Activated CD4-positive, alpha-beta T cell treated with anti-CD3 and anti-CD28 coated beads for 4 hours (primary cell): ENCODE measurements at regions not wholly inside any gene's neighbourhood (a gene's known extent, or its start where the extent isn't known, plus 50 kb on each side); places are given as distances from the start of the nearest gene placed in this dataset.
"Not testable (repeated sequence)": the region's sequence is repeated elsewhere in the genome, so short reads cannot be mapped to it uniquely, and the experiment has no call there.

Source experiments
- DNase-seq, 2 donors: peaks; one replicate each; pipeline ENCODE4 v3.0.0-alpha.2; 2020

DNA sequence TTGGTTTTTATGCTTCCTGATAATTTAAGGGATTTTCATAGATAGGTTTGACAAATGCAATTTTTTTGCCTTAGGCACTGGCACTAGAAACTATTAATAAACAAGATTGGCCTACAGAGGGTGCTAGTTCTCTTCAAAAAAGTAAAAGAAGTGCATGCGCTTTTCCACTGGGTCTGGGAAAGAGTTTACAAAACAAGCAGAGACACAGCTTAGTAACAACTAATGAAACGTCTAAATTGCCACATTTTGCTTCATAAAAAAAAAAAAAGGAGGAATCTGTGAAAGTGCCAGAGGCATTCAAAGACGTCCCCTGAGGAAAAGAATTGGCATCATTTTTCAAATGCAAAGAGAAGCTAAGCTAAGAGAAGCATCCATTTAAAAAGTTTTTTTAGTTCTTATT, 58.3 kb upstream of the EEA1 start:
- DNase-seq = peak; percentile 9 to 27

DNA sequence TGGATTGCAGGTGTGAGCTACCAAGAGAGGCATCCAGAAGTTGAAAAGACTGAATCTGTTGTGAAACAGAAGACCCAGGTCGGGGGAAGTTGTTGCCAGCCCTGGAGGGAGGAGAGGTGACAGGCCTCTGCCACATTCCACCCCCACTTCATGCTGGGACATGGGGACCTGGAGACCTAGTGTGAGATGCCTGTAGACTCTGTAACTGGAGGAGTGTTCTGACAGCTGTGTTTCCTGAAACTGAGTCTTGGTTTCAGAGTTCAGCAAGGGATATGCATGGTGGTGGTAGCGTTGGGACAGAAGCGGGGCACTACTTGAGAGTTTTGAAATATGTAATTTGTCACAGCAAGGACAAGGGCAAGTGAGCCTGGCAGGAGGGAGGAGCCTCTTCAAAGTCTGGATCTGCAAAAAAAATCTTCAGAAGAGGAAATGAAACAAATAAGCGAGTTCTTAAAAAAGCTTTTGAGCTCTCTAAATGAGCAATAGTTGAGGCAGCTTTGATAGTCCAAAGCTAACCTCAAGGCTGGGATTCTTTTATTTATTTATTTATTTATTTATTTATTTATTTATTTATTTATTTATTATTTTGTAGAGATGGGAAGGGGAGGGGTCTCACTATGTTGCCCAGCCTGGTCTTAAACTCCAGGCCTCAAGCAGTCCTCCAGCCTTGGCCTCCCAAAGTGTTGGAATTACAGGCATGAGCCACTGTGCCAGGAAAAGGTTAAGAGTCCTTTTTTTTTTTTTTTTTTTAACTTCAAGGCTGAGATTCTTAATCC, 58.9 kb upstream of the EEA1 start:
- no peak for DNase-seq

GRCh38 chr12:92988622-92989130, 59.6 kb upstream of the EEA1 start:
- DNase-seq = no peak

- no peak for DNase-seq
These were observed 60.8 kb upstream of the EEA1 start for GRCh38 chr12:92989715-92990484.

- no peak for DNase-seq
These were observed 62.0 kb upstream of the EEA1 start for GRCh38 chr12:92991134-92991533.

DNA sequence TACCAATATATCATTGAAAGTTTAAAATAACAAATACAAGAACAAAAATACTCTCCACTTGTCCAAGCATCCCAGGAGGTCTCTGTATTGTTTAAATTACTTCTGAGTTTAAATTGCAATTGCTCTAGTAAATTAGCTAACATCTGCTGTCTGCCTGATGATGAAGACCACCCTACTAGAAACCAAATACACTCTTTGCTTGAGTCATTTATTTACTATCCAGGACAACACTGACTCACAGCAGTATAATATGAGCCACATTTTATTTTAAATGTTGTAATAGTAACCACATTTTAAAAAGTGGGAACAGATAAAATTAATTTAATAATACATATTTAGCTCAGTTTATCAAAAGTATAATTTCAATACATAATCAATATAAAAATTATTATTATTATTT, 62.9 kb upstream of the EEA1 start:
- no peak for DNase-seq

DNA sequence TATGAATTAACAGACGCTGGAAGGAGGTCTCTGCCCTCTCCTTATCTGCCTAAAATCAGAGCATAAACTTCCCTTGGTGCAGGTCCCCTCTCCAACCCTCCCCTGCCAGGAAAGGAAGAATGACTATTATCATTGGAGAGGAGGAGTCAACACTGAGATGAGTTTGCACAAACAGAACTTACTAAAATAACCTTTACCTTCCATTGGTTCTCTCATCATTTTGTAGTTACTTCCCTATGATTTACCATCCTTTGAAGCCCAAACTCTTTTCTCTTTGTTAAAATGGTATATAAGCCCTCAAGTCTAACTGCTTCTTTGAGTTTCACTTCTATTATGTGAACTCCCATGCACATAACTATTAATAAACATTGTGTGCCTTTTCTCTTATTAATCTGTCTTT, 64.2 kb upstream of the EEA1 start:
- no peak for DNase-seq

- no peak for DNase-seq
These were observed 66.3 kb upstream of the EEA1 start for GRCh38 chr12:92995258-92995903.

DNA sequence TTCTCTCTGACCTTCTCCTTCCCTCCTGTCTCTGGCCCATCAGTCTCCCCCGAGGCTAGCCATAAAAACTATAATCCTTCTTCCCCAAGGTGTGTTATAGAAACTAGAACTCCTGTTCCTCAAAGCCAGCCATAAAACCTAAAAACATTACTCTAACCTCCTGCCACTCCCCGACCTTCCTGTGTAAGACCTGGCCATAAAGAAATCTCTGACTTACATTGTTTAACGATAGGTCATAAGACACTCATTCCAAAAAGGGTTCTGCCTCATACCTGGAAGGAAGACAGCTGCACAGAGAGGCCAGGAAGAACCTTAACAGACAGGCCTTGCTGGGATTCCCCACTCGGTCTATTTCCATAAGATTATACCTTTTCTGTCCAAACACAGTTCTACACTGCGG, 70.9 kb upstream of the EEA1 start:
- no peak for DNase-seq

- no peak for DNase-seq
These were observed 72.3 kb upstream of the EEA1 start for GRCh38 chr12:93001407-93001806.

DNA sequence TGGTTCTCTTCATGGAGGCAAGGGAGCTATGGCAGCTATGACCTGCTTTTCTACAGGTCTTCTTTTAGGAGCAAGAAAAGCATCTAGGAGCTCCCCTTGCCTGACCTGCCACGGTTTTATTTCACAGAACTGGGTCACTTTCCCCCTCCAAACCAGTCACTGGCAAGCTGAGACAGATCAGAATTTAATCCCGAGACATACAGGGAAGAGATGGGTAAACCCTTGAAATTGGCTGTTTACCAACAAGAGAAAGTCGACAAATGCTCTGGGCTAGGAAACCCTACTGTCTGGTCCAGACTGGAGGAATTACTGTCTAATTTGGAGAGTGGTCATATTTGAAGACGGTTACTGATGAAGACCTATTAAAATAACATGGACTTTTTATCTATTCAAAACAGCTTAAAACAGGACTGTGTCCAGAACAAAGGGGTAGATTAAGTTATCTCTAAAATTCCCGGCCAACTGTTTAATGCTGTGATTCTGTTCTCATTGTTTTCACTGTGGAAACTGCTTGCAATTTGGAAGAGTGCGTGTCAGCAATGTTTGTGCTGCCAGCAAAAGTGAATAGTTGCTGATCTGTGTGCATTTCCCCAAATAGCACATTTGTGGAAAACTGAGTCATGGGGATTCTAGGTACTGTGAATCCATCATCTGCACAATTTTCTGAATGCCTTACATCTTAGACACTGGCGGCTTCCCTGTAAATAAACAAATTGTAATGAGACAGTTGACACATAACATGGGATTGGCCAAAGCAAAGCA, 73.4 kb upstream of the EEA1 start:
- DNase-seq = no peak

DNA sequence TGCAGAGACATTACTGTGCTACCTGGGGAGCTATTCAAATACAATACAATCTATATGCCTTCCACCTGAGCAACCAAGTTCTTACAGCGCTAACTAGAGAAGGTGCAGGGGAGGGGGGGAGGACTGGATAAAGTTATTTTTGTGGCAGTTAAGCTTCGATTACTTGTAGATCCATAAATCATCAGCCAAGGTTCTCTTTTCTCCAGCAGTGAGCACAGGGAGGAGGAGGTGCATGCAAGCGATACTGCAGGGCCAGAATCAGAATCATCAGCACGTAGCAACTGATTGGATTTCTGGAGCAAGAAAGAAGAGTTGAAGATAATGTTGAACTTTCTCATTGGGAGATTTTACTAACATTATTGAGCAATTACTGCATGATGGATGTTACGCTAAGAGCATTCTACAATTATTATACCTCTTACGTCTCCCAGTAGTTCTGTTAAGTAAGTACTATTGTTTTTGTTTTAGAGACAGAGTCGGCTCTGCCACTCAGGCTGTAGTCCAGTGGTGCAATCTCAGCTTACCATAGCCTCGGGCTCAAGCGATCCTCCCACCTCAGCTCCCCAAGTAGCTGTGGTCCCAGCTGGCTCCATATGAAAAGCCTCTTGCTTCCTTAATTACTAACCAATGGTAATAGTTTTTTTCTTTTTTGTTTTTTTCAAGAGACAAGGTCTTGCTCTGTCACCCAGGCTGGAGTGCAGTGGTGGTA, 74.6 kb upstream of the EEA1 start:
- no peak for DNase-seq

DNA sequence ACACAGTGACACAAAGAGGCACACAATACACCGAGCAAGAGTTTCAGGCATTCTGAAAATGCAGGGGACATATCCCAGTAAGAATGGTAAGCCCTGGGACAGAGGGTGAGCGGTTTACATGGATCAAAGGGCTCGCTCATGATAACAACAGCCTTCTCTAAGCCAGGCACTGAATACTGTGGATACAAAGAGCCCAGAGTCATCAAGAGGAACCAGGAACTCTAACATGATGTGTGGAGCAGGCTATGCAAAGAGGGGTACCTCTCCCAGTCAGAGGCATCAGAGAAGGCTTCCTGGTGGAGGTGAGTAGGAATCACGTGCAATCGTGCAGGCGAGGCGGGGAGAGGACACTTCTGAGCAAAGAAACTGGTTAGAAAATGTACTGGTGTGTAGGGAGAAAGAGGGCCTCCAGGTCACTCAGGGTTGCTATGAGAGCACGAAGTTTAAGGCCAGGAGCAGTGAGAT, 76.9 kb upstream of the EEA1 start:
- DNase-seq = no peak

DNA sequence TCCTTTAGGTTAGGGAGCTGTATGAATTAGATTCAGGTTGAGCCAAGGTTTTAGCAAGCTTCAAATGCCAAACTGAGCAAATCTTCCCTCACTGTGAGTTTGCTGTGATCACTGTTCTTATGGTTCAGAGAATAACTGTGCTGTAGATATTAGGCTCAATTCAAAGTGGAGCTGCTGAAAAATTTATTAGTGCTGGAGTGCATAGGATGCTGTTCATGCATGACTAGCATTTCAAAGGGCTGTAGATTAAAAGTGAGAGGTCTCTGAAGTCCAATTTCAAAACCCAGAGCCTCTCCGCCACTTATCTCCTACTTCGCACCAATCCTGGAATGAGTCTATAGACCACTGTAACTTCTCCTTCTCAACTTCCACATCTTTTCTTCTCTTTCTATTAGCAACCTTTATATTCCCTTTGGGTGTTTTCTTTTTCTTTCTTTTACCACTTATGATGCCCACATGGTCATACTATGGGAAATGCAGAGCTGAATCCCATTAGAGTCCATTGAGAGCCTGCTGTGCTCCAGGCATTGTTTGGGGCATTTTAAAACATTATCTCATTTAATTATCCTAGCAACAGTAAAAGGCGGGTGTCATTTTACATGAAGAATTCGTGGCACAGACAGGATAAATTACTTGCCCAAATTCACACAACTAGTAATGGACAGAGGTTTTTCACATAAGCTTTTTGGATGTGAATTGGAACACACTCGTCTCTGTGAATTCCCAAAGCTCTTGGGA, 77.5 kb upstream of the EEA1 start:
- DNase-seq = no peak

DNA sequence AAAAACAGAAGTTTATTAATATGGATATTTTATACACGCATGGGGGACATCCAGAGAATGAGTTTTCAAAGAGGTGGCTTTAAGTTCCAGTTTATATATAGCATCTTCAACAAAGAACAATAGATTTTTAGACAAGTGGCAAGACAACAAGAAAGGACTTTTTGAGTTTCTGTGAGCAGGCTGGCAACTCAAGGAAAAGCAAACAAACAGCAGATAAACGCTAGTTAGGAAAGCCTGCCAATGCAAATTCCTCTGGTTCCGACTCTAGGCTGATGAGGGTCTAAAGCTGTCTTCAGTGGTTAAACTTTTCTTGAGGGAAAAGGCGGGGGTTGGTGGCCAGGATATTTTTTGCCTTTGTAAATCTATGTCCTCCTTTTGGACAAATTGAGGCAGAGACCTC, 78.4 kb upstream of the EEA1 start:
- no peak for DNase-seq

DNA sequence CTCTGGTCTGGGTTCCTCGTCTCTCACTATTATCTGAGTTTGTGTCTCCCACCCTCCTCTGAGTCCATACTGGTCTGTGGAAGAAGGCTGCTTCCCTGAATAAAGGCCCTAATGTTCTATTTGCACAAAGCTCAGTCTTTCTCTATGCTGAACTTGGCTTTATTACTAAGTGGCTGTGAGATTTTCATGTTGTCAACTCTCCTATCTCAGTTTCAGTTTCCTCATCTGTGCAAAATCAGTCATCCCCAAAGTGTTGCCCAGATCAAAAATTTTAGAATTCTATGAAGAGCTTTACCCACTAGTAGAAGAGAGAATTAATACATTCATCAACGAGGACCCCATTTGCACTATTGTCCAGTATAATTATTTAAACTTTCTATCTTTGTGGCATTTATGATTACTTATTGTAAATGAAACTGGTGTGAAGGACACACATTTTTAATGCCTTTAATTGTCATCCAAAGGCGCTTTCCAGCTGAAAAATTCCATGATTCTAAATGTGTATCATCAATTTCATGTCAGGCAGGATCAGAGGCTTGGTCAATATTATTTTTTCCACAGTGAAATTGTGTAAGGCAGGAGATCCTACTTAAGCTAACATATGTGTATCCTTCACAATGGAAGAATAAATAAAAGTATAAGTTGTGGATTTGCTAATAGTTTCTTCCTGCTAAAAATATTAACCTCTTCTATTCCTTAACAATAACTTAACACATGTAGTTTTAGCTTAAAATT, 79.1 kb upstream of the EEA1 start:
- DNase-seq = no peak

DNA sequence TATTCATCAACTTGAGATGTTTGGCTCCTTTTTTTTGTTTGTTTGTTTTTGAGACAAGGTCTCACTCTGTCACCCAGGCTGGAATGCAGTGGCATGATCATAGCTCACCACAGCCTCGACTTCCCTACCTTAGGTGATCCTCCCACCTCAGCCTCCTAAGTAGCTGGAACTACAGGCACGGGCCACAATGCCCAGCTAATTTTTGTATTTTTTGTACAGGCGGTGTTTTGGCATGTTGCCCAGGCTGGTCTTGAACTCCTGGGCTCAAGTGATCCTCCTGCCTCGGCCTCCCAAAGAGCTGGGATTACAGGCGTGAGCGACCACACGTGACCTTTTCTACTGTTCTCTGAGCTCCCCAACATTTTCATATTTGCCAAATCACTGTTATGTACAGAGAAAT, 79.8 kb upstream of the EEA1 start:
- not testable (repeated sequence) for DNase-seq

- DNase-seq = no peak
These were observed 80.4 kb upstream of the EEA1 start for GRCh38 chr12:93009533-93009932.

DNA sequence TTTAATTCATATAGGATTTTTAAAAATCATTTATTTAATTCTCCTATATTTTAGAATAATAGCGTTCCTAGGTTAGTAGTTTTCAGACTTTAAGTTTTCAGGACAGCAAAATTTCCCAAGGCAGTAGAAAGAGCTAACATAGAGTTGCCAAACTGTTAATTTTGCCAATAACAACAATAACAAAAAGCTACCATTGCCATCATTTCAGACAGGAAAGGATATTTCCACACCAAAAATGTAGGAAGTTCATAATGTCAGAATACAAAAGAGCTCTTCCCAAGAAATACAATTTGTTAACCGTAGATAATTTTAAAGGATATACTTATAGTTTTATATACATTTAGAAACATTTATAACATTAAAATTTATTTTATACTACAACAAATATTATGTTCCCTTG, 81.4 kb upstream of the EEA1 start:
- DNase-seq = no peak

GRCh38 chr12:93011100-93011499, 82.0 kb upstream of the EEA1 start:
- no peak for DNase-seq
